ENCODE measurements at regions not wholly inside any gene's neighbourhood (a gene's known extent, or its start where the extent isn't known, plus 50 kb on each side); places are given as distances from the start of the nearest gene placed in this dataset.

- no peaks in the 10 kb centered on the region for H4K20me1 ChIP-seq (ENCODE audit: insufficient read depth, low read length)
- H3K4me3 ChIP-seq (ENCODE audit: low read length): no peak overlapping the region
- no peaks in the 10 kb centered on the region for H3K9me3 ChIP-seq (replicated peaks; ENCODE audit: insufficient read depth, low read length)
- no peak for DNase-seq
- no peaks in the 10 kb centered on the region for H3K79me2 ChIP-seq (ENCODE audit: low read length)
- no peaks in the 10 kb centered on the region for H3K9me2 ChIP-seq (replicated peaks; ENCODE audit: insufficient read depth, low read length)
- H3K9ac ChIP-seq (ENCODE audit: low read length): no peak overlapping the region
- H3K4me2 ChIP-seq (ENCODE audit: low read depth, low read length): no peak overlapping the region
- H3K27ac ChIP-seq (ENCODE audit: low read length): no peak overlapping the region
- TF ChIP-seq EZH2 (optimal IDR thresholded peaks at IDR 0.05; ENCODE audit: low read depth, low read length): no peak
- no peaks in the 10 kb centered on the region for H3K36me3 ChIP-seq (replicated peaks; ENCODE audit: insufficient read depth, low read length)
- no peaks in the 10 kb centered on the region for H3K4me1 ChIP-seq (ENCODE audit: low read length)
- no peaks in the 10 kb centered on the region for H3K27me3 ChIP-seq (replicated peaks; ENCODE audit: insufficient read depth, low read length)
- no peaks in the 10 kb centered on the region for H3F3A ChIP-seq (ENCODE audit: insufficient read depth, low read length)
- no peak overlapping the region for H2AFZ ChIP-seq (ENCODE audit: low read length)
Measured at GRCh38 chr12:13777374-13777773, 204.0 kb downstream of the GRIN2B start.

GRCh38 chr12:13772264-13772663 lies 209.1 kb downstream of the GRIN2B start:
- no peaks in the 10 kb centered on the region for H3K27me3 ChIP-seq (replicated peaks; ENCODE audit: insufficient read depth, low read length)
- no peaks in the 10 kb centered on the region for H4K20me1 ChIP-seq (ENCODE audit: insufficient read depth, low read length)
- H3K9ac ChIP-seq (ENCODE audit: low read length): no peak overlapping the region
- H3K9me2 ChIP-seq (replicated peaks; ENCODE audit: insufficient read depth, low read length): no peaks in the 10 kb centered on the region
- no peak overlapping the region for H3K4me3 ChIP-seq (ENCODE audit: low read length)
- H3K4me1 ChIP-seq (ENCODE audit: low read length): no peaks in the 10 kb centered on the region
- H2AFZ ChIP-seq (ENCODE audit: low read length): no peak overlapping the region
- H3F3A ChIP-seq (ENCODE audit: insufficient read depth, low read length): no peaks in the 10 kb centered on the region
- no peaks in the 10 kb centered on the region for H3K79me2 ChIP-seq (ENCODE audit: low read length)
- H3K4me2 ChIP-seq (ENCODE audit: low read depth, low read length): no peak overlapping the region
- TF ChIP-seq CTCF (IDR thresholded peaks at IDR 0.05; ENCODE audit: low read length) (no peak), EZH2 (optimal IDR thresholded peaks at IDR 0.05; ENCODE audit: low read depth, low read length) (no peak), EZH2phosphoT487 (IDR thresholded peaks at IDR 0.05; ENCODE audit: low read length) (no peak)
- no peaks in the 10 kb centered on the region for H3K36me3 ChIP-seq (replicated peaks; ENCODE audit: insufficient read depth, low read length)
- H3K9me3 ChIP-seq (replicated peaks; ENCODE audit: insufficient read depth, low read length): no peaks in the 10 kb centered on the region
- no peak for DNase-seq
- H3K27ac ChIP-seq (ENCODE audit: low read length): no peak overlapping the region

GRCh38 chr12:13770576-13770975 lies 210.8 kb downstream of the GRIN2B start:
- Histone ChIP-seq H3F3A (ENCODE audit: insufficient read depth, low read length) (no peaks in the 10 kb centered on the region), H2AFZ (ENCODE audit: low read length) (no peak overlapping the region), H3K79me2 (ENCODE audit: low read length) (no peaks in the 10 kb centered on the region), H3K4me3 (ENCODE audit: low read length) (no peak overlapping the region), H3K27me3 (replicated peaks; ENCODE audit: insufficient read depth, low read length) (no peaks in the 10 kb centered on the region), H3K27ac (ENCODE audit: low read length) (no peak overlapping the region), H3K4me2 (ENCODE audit: low read depth, low read length) (no peak overlapping the region), H3K9me2 (replicated peaks; ENCODE audit: insufficient read depth, low read length) (no peaks in the 10 kb centered on the region), H3K9ac (ENCODE audit: low read length) (no peak overlapping the region), H4K20me1 (ENCODE audit: insufficient read depth, low read length) (no peaks in the 10 kb centered on the region), H3K9me3 (replicated peaks; ENCODE audit: insufficient read depth, low read length) (no peaks in the 10 kb centered on the region), H3K36me3 (replicated peaks; ENCODE audit: insufficient read depth, low read length) (no peaks in the 10 kb centered on the region), H3K4me1 (ENCODE audit: low read length) (no peaks in the 10 kb centered on the region)
- no peak for TF ChIP-seq CTCF (IDR thresholded peaks at IDR 0.05; ENCODE audit: low read length)
- no peak for TF ChIP-seq EZH2 (optimal IDR thresholded peaks at IDR 0.05; ENCODE audit: low read depth, low read length)
- TF ChIP-seq EZH2phosphoT487 (IDR thresholded peaks at IDR 0.05; ENCODE audit: low read length): no peak
- no peak for DNase-seq

GRCh38 chr12:13769966-13770365 lies 211.4 kb downstream of the GRIN2B start:
- no peaks in the 10 kb centered on the region for H3K79me2 ChIP-seq (ENCODE audit: low read length)
- TF ChIP-seq EZH2 (optimal IDR thresholded peaks at IDR 0.05; ENCODE audit: low read depth, low read length): no peak
- no peaks in the 10 kb centered on the region for H3K36me3 ChIP-seq (replicated peaks; ENCODE audit: insufficient read depth, low read length)
- DNase-seq: no peak
- H3K27ac ChIP-seq (ENCODE audit: low read length): no peak overlapping the region
- H3K27me3 ChIP-seq (replicated peaks; ENCODE audit: insufficient read depth, low read length): no peaks in the 10 kb centered on the region
- no peaks in the 10 kb centered on the region for H3K9me3 ChIP-seq (replicated peaks; ENCODE audit: insufficient read depth, low read length)
- no peak overlapping the region for H3K4me3 ChIP-seq (ENCODE audit: low read length)
- no peak overlapping the region for H3K4me2 ChIP-seq (ENCODE audit: low read depth, low read length)
- no peak overlapping the region for H2AFZ ChIP-seq (ENCODE audit: low read length)
- no peaks in the 10 kb centered on the region for H4K20me1 ChIP-seq (ENCODE audit: insufficient read depth, low read length)
- no peaks in the 10 kb centered on the region for H3K9me2 ChIP-seq (replicated peaks; ENCODE audit: insufficient read depth, low read length)
- H3F3A ChIP-seq (ENCODE audit: insufficient read depth, low read length): no peaks in the 10 kb centered on the region
- no peaks in the 10 kb centered on the region for H3K4me1 ChIP-seq (ENCODE audit: low read length)
- H3K9ac ChIP-seq (ENCODE audit: low read length): no peak overlapping the region

Measured in MM.1S (cell line).